ENCODE measurements at regions not wholly inside any gene's neighbourhood (a gene's known extent, or its start where the extent isn't known, plus 50 kb on each side); places are given as distances from the start of the nearest gene placed in this dataset.

DNA sequence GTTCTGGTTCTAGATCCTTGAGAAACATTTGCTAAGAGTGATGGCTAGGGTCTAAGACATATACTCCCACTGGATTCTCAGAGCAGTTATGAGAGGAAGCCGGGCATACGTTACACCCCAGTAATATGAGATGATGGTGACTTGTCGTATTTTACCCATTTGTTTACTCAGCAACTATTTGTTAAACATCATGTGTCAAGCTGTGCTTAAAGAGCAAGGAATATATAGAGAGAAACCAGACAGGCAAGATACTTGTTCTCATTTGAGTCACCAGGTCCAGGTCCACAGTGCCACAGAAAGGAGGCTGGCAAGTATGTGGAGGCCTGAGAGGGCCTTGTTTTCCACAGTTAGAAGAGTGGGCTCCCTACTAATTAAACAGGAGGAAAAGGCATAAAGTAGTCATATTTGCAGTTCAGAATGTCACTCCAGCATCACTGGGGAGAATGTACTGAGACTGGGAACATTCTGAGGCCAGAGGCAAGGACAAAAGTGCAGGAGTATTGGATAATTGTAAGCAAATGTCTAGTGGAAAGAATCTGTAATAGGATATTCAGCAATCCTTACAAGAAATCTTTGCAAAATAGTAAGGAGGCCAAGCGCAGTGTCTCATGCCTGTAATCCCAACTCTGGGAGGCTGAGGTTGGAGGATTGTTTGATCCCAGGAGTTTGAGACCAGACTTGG lies 142.2 kb downstream of the IRS2 start:
- no peak for DNase-seq

DNA sequence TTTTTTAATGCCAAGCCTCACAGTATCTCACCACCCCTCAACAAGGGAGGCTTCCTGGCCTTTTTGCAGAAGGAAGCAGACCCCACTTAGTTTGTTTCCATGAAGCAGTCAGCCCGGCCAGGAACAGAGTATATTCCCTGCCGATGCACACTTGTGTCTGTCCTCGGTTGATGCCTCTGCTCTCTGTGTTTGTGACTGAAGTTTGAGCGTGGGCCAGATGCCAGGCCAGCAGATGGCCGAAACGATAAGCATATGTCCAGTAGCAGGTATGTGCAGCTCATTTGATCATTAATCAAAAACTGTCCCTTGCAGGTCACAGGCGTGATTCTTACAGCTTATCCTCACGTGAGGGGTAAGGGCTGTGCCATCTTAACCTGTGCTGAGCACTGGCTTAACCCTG lies 144.0 kb downstream of the IRS2 start:
- no peak for DNase-seq

DNA sequence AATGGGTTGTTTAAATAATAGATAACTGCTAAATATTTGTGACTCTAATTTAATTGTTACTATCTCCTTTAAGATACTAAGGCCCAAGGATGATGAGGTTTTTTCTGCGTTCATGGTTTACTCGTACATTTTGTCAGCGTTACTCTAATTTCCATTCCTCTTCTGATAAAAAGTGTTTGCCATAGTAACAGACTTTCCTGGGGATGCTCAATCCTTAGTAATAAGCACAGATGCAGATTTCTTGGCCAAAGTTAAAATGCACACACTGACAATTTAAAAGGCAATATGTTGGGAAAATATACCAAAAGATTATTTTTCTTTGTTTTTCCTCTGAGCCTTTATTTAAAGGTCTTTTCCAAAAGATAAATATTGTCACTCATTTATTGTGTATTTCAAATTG lies 149.6 kb downstream of the IRS2 start:
- no peak for DNase-seq

DNA sequence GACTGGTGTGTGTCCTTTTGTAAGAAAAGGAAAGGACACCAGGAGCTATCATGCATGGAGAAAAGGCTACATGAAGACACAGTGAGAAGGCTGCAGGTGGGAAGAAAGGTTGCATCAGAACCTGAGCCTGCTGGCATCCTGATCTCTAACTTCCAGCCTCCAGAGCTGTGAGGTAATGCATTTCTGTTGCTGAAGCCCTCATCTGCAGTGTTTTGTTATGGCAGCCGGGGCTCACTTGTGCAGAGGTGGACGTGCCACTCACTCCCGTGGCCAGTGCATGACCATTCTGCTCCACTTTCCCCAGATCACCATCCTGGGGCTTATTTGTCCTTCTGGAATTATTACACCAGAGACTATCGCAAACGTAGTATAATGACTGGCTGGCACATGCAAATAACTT lies 155.3 kb downstream of the IRS2 start:
- no peak for DNase-seq

DNA sequence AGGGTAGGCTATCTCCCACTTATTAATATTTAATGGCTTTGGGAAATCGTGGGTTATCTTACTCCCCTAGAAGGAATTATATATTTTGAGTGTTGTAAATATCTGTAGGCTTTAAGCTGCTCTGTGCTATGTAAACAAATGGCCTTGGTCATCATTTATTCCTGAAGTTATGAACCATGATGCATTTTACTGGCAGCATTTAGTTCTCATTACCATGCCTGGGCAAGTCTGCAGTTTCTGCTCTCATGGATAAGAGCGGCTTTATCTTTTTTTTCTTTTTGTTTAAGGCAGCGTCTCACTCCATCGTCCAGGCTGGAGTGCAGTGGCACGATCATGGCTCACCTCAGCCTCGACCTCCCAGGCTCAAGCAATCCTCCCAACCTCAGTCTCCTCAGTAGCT lies 156.1 kb downstream of the IRS2 start:
- no peak for DNase-seq

DNA sequence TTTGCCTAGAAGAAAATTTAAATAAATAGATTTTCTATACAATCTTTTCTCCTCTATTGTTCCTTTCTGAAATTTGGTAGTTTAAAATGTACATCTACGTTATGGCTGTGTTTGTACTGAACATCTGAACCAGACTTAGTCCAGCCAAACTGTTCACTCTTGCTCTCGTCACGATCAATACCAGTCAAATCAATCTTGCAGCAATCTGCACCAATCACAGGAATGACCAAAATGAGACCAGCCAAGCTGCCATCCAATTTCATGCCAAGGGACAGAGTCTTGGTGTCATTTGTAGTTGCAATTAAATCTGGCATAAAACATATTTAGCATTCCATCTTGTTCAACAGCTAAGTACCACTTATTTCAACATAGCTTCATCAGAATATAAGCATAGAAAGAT lies 156.6 kb downstream of the IRS2 start:
- no peak for DNase-seq

DNA sequence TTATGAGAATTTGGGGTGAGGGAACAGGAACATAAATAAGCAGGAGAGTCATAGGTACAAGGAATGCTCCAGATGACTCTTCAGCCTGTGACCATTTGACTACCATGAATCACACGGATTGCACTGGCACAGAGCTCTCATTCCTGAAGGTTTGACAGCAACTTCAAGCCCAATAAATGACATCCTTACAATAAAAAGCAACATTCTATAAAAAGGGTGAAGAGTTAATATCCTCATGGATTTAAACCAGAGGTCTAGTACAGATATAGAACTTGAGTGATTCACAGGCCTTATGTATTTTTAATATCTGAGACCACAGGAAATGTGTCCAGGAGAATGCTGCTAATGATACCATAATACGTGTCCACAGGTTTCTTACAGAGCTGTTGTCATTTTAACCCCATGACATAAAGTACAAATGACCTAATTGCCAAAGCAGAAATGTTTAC lies 158.1 kb downstream of the IRS2 start:
- no peak for DNase-seq

DNA sequence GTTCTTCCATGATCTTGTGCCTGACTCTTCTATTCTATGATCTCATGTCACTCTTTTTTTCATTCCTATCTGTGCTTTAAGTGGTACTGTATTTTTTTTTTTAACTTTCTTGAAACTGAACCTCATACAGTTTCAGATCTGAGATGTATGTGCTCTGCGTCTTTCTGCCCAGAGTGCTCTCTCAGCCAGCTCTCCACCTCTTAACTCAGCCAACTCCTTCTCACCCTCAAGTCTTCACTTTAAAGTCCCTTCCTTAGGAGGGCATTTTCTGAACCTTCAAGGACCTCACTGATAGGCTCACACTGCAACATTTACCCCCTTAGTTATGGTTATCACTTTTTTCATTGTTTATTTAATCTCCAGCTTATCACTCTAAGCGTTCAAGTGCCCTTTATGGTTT lies 158.7 kb downstream of the IRS2 start:
- no peak for DNase-seq

DNA sequence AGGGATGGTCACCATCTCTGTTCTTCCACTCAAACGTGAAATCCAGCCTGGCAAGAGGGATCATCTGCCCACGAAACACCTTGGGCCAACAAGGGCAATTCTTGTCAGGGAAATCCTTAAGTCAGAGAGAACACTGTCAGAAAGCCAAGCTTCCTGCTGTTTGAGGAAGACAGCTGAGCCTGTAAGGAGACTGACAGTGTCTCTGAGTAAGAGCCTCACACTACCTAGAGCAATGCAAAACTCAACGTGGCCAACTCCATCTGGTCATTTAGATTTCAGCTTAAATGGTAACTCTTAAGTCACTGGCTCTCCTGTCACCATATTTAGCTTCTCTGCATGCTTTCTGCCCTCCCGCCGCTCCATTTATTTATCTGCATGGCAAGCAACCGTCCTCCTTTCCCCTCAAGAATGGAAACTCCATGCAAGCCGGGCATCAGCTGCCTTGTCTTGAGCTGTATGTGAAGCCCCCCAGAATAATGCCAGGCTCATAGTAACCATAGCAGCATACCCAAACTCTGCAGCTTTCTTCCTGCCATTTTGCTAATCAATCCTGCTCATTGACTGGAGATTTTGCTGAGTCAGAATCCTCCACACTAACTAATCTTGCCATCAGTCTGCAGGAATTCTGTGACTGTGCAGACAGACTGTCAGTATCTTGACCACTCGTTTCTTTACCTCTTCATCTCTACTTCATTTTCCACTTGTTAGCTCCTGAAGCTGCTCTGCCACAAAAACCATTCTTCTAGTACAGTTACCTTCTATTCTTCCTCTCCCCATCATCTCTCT lies 159.8 kb downstream of the IRS2 start:
- DNase-seq, result no peak

DNA sequence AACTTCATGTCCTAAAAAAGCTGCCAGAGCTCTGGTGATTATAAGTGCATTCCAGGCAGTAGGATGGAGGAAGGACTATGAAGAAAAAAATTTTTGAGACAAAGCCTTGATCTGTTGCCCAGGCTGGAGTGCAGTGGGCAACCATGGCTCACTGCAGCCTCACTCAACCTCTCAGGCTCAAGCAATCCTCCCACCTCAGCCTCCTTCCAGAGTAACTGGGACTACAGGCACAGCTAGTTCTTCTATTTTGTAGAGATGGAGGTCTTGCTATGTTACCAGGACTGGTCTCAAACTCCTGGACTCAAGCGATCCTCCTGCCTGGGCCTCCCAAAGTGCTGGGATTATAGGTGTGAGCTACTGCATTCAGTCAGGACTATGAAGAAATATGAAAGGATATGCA lies 161.2 kb downstream of the IRS2 start:
- DNase-seq, result no peak

DNA sequence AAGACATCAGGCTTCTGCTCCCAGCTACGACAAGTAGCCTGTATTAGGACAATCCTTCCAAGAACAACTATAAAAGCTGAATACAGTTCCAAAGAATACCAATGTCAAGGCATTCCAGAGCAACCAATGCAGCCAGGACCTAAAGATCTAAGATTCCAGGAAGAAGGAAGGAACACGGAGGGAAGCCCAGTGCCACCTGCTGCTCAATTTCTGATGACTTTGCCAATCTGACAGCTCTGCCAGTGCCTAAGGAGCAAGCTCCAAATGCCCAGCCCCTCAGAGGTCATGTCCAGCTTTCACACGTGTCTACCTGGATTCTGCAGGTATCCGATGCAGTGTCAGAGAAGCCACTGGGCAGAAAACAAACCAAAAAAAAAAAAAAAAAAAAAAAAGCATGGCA lies 164.4 kb downstream of the IRS2 start:
- DNase-seq, result no peak

DNA sequence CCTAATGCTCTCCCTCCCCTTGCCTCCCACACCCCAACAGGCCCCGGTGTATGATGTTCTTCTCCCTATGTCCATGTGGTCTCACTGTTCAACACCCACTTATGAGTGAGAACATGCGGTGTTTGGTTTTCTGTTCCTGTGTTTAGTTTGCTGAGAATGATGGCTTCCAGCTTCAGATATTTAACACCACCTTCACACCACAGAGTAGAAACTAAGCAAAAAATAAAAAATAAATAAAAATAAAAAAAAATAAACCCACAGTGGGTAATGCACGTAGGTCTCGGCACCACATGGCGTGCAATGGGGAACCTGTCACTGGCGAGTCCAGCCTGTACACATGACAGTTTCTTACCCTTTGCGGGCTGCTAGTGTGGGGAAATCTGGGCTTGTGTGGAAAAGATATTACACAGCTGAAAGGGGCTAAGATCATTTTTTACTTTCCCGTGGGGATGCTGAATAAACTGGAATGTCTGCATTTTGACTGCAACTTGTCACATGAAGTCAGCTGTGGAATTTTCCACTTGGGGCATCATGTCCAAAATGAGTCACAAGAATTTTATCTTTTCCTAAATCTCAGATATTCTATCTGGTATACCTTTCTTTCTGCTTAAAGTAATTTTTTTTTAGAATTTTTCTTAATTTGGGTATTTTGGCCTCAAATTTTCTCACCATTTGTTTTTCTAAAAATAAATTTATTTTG lies 170.5 kb downstream of the IRS2 start:
- DNase-seq, result no peak

DNA sequence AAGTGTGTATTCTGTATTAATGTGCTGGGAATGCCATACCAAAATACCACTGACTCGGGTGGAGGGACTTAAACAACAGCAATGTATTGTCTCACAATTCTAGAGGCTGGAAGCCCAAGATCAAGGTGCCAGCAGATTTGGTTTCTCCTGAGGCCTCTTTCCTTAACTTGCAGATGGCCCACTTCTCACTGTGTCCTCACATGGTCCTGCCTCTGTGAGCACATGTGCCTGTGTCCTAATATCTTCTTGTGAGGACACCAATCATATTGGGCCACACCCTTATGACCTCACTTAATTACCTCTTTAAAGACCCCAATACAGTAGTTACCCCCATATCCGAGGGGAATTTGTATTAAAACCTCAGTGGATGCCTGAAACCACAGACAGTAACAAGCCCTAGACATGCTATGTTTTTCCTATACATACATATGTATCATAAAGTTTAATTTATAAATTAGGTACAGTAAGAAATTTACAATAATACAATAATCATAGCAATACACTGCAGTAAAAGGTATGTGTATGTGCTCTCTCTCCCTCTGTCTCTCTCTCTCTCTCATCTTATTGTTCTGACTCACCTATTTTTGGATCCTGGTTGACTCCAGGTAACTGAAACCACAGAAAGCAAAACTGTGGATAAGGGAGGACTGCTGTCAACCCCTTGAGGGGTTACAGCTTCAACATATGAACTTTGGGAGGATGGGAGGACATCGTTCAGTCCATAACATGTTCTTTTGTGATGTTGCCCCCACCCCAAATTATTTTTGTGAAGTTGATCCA lies 174.3 kb downstream of the IRS2 start:
- DNase-seq, result no peak

DNA sequence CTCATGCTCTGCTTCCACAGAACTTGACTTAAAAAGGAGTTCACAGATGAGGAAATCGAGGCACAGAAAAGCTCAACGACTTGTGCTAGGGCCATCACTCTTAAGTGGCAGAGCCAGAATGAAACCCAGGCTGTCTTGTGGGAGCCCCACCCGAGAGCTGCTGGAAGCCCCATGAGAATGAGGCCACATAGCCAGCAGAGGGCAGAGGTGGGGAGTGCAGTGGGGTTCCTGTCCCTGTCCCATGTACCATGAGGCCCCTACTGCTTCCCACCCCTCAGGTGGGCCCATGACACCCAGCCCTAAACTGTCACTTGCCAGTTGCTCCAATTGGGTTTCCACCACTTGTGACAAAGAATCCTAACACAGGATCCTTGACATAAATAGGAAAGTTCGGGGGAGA lies 175.9 kb downstream of the IRS2 start:
- DNase-seq, result peak; percentile 61

DNA sequence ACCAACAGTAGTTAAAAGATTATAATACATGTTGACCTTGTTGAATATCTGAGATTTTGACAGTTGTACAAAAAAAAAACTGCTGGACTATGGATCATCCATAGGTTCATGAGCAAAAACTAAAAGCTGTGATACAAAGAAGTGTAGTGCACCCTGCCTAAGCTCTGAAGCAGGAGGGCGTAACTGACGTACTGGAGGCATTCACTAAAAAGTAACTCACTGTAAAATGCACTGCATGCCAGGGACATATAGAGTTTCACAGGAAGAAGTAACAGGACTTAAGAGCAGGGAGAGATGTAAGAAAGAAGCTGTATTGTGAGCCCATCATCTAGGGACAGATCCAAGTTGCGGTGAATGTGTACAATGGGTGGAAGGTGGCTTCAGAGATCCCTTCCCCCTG lies 177.9 kb downstream of the IRS2 start:
- no peak for DNase-seq

DNA sequence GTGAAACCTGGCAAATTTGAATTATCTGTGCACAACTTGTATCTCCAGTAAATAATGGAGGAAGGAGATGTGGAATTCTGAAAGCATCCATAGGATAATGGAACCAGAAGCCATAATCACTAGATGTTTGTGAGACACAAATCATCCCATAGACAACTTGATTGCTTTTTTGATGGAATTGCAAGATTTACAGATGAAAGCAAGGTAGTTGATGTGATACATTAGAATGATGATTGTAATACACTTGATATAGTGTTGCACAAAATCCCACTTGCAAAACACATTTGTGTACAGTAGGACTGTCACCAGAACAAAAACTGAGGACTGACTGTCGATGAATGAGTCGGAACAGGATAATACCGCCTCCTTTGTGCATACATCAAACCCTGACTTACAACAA lies 178.3 kb downstream of the IRS2 start:
- no peak for DNase-seq

DNA sequence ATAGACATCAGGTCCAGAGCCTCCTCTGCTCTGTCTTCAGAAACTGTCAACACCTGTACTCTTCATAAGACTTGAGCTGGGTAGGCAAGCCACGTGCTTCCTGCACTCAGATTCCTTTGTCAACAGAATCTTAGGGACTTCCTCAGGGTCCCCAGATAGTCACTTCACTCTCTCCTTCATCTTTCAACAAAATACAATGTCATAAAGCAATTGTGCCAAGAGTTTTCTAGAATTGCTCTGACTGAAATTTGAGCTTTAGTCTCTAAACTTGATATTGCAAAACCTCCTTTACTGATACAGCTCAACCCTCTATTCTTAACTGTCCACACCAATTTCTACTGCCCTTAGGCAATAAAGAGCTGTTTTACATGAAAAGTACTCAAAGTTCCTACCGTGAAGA lies 179.9 kb downstream of the IRS2 start:
- no peak for DNase-seq

DNA sequence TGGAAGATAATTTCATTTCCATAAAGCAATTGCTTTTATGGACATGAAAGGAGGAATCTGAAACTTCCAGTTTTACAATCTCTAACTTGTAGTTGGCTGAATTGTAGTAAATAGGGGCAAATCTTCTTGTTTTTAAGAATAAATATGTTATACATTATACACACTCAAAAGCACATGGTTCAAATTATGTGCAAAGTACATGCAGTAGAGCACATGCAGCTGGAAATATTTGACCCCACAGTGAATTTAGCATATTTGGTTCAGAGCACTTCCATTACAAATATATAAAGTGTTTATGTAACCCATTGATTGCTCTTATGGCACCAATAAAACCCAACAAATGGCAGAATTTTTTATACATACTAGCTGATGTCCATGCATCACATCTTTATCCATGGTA lies 180.5 kb downstream of the IRS2 start:
- DNase-seq, result no peak

DNA sequence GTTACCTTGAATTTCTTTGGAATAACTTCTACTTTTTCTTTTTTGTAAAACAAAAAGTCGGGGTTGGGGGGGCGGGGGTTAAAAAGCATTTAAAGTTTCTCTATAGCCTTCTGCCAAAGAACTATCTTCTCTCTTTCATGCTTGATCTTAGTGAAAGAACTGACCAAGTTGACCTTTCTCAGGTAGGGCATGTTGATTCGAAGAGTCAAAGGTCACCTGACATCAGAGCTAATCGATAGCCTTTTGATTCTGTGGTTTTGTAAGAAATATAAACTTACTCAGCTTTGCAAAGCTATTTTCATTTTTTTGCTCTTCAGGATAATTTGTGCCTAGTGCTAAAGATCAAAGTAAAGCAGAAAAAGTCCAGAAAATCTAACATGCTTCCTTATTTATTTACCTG lies 181.5 kb downstream of the IRS2 start:
- no peak for DNase-seq

DNA sequence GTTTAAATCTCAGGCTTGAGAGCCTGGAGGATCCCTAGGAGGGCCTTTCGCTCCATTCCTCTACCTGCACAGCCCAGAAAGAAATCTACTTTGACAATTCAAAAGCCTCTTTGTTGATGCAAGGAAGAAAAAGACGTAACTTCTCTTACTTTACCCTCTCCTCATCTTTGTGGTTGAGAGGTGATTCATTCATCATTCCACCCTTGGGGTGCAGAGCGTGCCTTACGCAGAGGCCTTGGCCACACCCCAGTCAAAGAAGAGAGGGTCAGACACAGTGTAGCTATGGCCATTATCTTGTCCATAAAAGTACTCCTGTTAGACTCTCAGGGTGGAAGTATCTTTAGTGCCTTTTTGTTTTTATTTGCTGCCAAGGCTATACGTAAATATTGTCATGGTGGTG lies 184.0 kb downstream of the IRS2 start:
- DNase-seq, result no peak

DNA sequence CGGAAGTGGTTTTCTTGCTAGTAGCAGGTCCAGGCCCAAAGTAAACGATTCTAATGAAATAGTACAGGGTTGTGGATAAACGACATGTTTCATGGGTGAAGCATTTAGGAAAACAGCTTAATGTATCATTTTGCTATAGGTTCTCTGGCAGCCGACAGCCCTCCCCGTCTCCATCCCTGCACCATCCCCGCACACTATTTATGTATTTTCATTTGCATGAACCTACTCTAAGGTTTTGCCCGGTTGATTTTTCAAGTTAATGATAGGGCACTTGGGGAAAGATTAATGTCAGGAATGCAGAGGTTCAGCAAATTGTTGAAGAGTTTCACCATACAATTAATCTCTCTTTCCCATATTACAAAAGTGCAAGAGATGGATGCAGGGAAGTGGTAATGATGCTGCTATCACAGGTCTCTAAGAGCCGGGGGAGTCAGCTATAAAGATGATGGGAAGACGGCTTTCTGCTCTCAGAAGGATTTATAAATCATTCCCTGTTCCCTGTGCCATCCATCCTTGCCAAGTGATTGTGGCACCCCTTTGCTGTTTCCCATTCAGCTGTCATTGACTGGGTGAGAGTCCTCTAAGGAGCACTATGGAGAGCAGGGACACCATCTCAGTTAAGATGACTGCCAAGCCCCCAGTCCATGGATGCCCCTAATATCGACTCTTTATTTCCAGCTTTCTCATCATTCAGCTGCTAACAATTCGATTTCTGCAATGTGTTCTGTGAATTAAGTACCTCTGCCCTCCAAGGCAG lies 186.3 kb downstream of the IRS2 start:
- DNase-seq, result no peak

DNA sequence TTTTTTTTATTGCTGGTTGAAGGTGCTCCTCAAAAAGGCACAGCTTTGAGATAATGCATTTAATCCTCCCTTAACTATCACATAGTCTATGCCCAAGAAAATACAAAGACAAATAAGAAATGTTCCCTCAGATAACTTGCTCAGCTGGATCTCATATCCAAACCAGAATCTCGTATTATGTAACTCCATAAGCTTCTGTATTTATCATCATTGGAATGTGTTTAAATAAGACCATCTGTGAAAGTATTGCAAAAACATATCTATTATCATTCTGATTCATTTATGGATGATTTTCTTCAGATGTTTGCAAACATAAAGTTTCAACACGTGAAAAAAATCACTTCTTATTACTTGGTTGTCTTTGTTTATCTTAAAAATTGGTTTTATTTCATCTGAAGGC lies 190.9 kb downstream of the IRS2 start:
- no peak for DNase-seq

DNA sequence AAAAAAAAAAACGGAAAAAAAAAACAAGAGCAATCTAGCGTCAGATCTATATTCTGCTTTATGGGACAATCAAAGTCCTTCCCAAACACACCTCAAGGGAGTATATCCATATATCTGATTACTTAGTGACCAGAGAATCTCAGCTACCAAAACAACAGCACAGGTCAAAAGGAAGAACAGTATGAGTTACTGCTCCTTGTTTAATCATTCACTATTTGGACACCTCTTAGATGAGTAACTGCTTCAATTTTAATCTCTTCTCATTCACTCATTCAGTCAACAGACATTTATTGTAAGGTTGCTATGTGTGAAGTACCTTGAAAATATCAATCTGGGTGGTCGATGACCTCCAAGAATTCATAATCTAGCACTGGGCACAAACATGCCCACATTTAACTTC lies 193.2 kb downstream of the IRS2 start:
- no peak for DNase-seq
